ENCODE measurements at regions not wholly inside any gene's neighbourhood (a gene's known extent, or its start where the extent isn't known, plus 50 kb on each side); places are given as distances from the start of the nearest gene placed in this dataset.
"Not testable (repeated sequence)": the region's sequence is repeated elsewhere in the genome, so short reads cannot be mapped to it uniquely, and the experiment has no call there.

DNA sequence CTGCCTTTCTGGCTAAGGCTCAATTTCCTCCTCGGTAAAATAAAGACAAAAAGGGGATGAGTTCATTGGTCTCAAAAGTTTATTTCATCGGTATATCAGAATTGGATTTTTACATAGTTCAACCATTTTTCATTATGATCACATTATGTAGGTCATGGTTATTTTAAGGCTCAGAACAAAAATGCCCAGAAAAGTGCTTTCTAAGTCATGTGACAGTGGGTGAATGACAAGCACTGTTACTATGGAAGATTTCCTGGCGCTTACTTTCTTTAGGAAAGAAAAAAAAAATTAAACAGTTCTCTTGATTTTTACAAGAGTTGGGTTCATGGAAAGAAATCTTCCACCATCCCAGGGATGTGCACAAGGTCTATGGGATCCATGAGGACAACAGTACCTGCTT lies 117.9 kb upstream of the CES5A start:
- Histone ChIP-seq H3K27me3 (ENCODE audit: control insufficient read depth, insufficient read depth, low read length) (no peaks in the 10 kb centered on the region), H3K4me3 (ENCODE audit: low read length in 3 of 3) (no peak overlapping the region), H3K4me1 (ENCODE audit: control insufficient read depth in 2 of 3, insufficient read depth in 2 of 3, low read depth in 1 of 3, low read length in 3 of 3) (no peaks in the 10 kb centered on the region), H3K36me3 (ENCODE audit: control insufficient read depth in 2 of 3, insufficient read depth in 3 of 3, low read length in 3 of 3) (no peaks in the 10 kb centered on the region), H3K27ac (ENCODE audit: low read depth in 2 of 2, low read length in 2 of 2) (no peak overlapping the region), H3K9me3 (ENCODE audit: control insufficient read depth in 2 of 3, insufficient read depth in 1 of 3, low read length in 3 of 3) (peaks cover 0 to 4% (median 0%) of the 10 kb centered on the region in 3 donors), H3K9ac (ENCODE audit: low read length in 3 of 3) (no peak overlapping the region)
- DNase-seq (no peak), FAIRE-seq (no peak)
- intact Hi-C loops (cut with DNase I), result no loop called here
- TF ChIP-seq, protein P1, sequence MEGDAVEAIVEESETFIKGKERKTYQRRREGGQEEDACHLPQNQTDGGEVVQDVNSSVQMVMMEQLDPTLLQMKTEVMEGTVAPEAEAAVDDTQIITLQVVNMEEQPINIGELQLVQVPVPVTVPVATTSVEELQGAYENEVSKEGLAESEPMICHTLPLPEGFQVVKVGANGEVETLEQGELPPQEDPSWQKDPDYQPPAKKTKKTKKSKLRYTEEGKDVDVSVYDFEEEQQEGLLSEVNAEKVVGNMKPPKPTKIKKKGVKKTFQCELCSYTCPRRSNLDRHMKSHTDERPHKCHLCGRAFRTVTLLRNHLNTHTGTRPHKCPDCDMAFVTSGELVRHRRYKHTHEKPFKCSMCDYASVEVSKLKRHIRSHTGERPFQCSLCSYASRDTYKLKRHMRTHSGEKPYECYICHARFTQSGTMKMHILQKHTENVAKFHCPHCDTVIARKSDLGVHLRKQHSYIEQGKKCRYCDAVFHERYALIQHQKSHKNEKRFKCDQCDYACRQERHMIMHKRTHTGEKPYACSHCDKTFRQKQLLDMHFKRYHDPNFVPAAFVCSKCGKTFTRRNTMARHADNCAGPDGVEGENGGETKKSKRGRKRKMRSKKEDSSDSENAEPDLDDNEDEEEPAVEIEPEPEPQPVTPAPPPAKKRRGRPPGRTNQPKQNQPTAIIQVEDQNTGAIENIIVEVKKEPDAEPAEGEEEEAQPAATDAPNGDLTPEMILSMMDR (IDR thresholded peaks at IDR 0.05; ENCODE audit: borderline replicate concordance, extremely low read depth, insufficient read depth), result no peak

DNA sequence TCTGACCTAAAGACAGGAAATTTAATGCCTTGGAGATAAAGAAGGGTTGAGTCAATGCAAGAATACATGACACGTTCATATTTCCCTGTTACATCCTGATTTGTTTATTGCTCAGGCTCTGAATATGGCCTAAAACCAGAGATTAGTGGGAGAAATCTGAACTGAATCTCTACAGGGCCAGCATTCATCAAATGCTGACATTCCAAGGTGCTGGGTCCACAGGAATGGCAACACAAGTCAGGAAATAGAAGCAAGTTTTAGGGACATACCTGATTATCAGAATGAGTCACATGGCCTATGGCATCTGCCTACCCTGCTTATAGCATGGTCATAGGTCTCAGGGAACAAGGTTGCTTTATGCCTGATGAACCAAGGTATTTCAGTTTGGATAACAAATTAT lies 117.4 kb upstream of the CES5A start:
- DNase-seq, result no peak
- no peaks in the 10 kb centered on the region for H3K27me3 ChIP-seq (ENCODE audit: control insufficient read depth, insufficient read depth, low read length)
- H3K36me3 ChIP-seq (ENCODE audit: control insufficient read depth in 2 of 3, insufficient read depth in 3 of 3, low read length in 3 of 3), result no peaks in the 10 kb centered on the region
- intact Hi-C loops (cut with DNase I), result no loop called here
- H3K4me1 ChIP-seq (ENCODE audit: control insufficient read depth in 2 of 3, insufficient read depth in 2 of 3, low read depth in 1 of 3, low read length in 3 of 3), result no peaks in the 10 kb centered on the region
- TF ChIP-seq, protein P1 (IDR thresholded peaks at IDR 0.05; ENCODE audit: borderline replicate concordance, extremely low read depth, insufficient read depth), result no peak
- FAIRE-seq, result no peak
- no peak overlapping the region for H3K9ac ChIP-seq (ENCODE audit: low read length in 3 of 3)
- H3K4me3 ChIP-seq (ENCODE audit: low read length in 3 of 3), result no peak overlapping the region
- no peaks in the 10 kb centered on the region for H3K9me3 ChIP-seq (ENCODE audit: control insufficient read depth in 2 of 3, insufficient read depth in 1 of 3, low read length in 3 of 3)
- no peak overlapping the region for H3K27ac ChIP-seq (ENCODE audit: low read depth in 2 of 2, low read length in 2 of 2)

DNA sequence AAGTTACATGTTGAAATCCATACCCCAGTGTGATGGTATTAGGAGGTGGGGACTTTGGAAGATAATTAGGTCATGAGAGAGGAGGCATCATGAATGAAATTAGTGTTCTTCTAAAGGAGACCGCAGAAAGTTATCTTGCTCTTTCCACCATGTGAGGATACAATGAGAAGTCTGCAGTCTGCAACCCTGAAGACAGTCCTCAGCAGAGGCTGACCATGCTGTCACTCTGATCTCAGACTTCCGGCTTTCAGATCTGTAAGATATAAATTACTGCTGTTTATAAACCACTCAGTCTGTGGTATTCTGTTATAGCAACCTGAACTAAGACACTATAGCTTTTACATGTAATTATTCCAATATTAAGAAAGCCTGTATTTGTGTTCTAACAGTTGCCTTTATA lies 116.7 kb upstream of the CES5A start:
- H3K9ac ChIP-seq (ENCODE audit: low read length in 3 of 3), result no peak overlapping the region
- intact Hi-C loops (cut with DNase I), result no loop called here
- H3K4me3 ChIP-seq (ENCODE audit: low read length in 3 of 3), result no peak overlapping the region
- FAIRE-seq, result no peak
- H3K4me1 ChIP-seq (ENCODE audit: control insufficient read depth in 2 of 3, insufficient read depth in 2 of 3, low read depth in 1 of 3, low read length in 3 of 3), result no peaks in the 10 kb centered on the region
- no peaks in the 10 kb centered on the region for H3K9me3 ChIP-seq (ENCODE audit: control insufficient read depth in 2 of 3, insufficient read depth in 1 of 3, low read length in 3 of 3)
- TF ChIP-seq, protein P1 (IDR thresholded peaks at IDR 0.05; ENCODE audit: borderline replicate concordance, extremely low read depth, insufficient read depth), result no peak
- DNase-seq, result no peak
- no peaks in the 10 kb centered on the region for H3K27me3 ChIP-seq (ENCODE audit: control insufficient read depth, insufficient read depth, low read length)
- H3K27ac ChIP-seq (ENCODE audit: low read depth in 2 of 2, low read length in 2 of 2), result no peak overlapping the region
- no peaks in the 10 kb centered on the region for H3K36me3 ChIP-seq (ENCODE audit: control insufficient read depth in 2 of 3, insufficient read depth in 3 of 3, low read length in 3 of 3)

DNA sequence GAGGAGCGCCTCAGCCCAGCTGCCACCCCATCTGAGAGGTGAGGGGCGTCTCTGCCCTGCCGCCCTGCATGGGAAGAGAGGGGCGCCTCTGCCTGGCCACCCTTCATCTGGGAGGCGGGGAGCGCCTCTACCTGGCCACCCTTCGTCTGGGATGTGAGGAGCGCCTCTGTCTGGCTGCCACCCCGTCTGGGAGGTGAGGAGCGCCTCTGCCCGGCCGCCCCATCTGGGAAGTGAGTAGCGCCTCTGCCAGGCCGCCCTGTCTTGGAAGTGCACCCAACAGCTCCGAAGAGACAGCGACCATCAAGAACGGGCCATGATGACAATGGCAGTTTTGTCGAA lies 114.4 kb upstream of the CES5A start:
- H3K4me3 ChIP-seq (ENCODE audit: low read length in 3 of 3), result no peak overlapping the region
- intact Hi-C loops (cut with DNase I), result no loop called here
- TF ChIP-seq, protein P1 (IDR thresholded peaks at IDR 0.05; ENCODE audit: borderline replicate concordance, extremely low read depth, insufficient read depth), result no peak
- no peaks in the 10 kb centered on the region for H3K27me3 ChIP-seq (ENCODE audit: control insufficient read depth, insufficient read depth, low read length)
- peak in 1 of 5 donors; percentile 62 for DNase-seq
- no peaks in the 10 kb centered on the region for H3K9me3 ChIP-seq (ENCODE audit: control insufficient read depth in 2 of 3, insufficient read depth in 1 of 3, low read length in 3 of 3)
- no peaks in the 10 kb centered on the region for H3K4me1 ChIP-seq (ENCODE audit: control insufficient read depth in 2 of 3, insufficient read depth in 2 of 3, low read depth in 1 of 3, low read length in 3 of 3)
- no peak overlapping the region for H3K27ac ChIP-seq (ENCODE audit: low read depth in 2 of 2, low read length in 2 of 2)
- no peak for FAIRE-seq
- no peaks in the 10 kb centered on the region for H3K36me3 ChIP-seq (ENCODE audit: control insufficient read depth in 2 of 3, insufficient read depth in 3 of 3, low read length in 3 of 3)
- H3K9ac ChIP-seq (ENCODE audit: low read length in 3 of 3), result no peak overlapping the region

DNA sequence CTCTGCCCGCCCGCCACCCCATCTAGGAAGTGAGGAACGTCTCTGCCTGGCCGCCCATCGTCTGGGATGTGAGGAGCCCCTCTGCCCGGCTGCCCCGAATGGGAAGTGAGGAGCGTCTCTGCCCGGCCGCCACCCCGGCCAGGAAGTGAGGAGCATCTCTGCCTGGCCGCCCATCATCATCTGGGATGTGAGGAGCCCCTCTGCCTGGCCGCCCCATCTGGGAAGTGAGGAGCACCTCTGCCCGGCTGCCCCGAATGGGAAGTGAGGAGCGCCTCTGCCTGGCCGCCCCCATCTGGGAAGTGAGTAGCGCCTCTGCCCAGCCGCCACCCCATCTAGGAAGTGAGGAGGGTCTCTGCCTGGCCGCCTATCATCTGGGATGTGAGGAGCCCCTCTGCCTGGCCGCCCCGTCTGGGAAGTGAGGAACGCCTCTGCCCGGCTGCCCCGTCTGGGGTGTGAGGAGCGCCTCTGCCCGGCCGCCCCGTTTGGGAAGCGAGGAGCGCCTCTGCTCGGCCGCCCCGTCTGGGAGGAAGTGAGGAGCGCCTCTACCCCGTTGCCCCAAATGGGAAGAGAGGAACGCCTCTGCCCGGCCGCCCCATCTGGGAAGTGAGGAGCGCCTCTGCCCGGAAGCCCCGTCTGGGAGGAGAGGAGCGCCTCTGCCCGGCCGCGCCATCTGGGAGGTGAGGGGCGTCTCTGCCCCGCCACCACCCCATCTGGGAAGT lies 113.8 kb upstream of the CES5A start:
- intact Hi-C loops (cut with DNase I); H3K4me3 ChIP-seq (ENCODE audit: low read length in 3 of 3); H3K27me3 ChIP-seq (ENCODE audit: control insufficient read depth, insufficient read depth, low read length); H3K9me3 ChIP-seq (ENCODE audit: control insufficient read depth in 2 of 3, insufficient read depth in 1 of 3, low read length in 3 of 3); H3K27ac ChIP-seq (ENCODE audit: low read depth in 2 of 2, low read length in 2 of 2); FAIRE-seq; H3K36me3 ChIP-seq (ENCODE audit: control insufficient read depth in 2 of 3, insufficient read depth in 3 of 3, low read length in 3 of 3); H3K4me1 ChIP-seq (ENCODE audit: control insufficient read depth in 2 of 3, insufficient read depth in 2 of 3, low read depth in 1 of 3, low read length in 3 of 3); H3K9ac ChIP-seq (ENCODE audit: low read length in 3 of 3): not testable (repeated sequence)
- peak in 1 of 5 donors; percentile 70 for DNase-seq

All from kidney (tissue), 13 donors.